ENCODE measurements at regions not wholly inside any gene's neighbourhood (a gene's known extent, or its start where the extent isn't known, plus 50 kb on each side); places are given as distances from the start of the nearest gene placed in this dataset.

- in situ Hi-C loops (cut with MboI; ENCODE audit: low sequenced_read_pairs): loop anchor here (25.0 kb wide), 1 partner anchor 608 kb away; no protein-coding TSS in a partner anchor
Observed at GRCh38 chr15:63454503-63455211, 49.7 kb upstream of the USP3 start.
